SK-N-MC (cell line): ENCODE measurements at regions not wholly inside any gene's neighbourhood (a gene's known extent, or its start where the extent isn't known, plus 50 kb on each side); places are given as distances from the start of the nearest gene placed in this dataset.

Source experiments
- DNase-seq: peaks from one replicate; pipeline ENCODE4 v3.0.0-alpha.2; 2011; ENCODE audit warnings: low read depth, low spot score
- H3K27ac ChIP-seq: fragments of 200-600 bp; sonication (generic); 2 replicates; pipeline ENCODE4 v1.5.1; 2016; ENCODE audit warnings: mixed run types
- H3K36me3 ChIP-seq: fragments of 200-600 bp; sonication (generic); 2 replicates; pipeline ENCODE4 v1.6.1; 2017; ENCODE audit warnings: antibody characterized with exemption, low read length, mixed read lengths; ENCODE audit not compliant: insufficient read depth
- H3K4me3 ChIP-seq: fragments of 200-600 bp; sonication (generic); 2 replicates; pipeline ENCODE4 v1.5.1; 2016
- H3K9ac ChIP-seq: fragments of 200-600 bp; sonication (generic); 2 replicates; pipeline ENCODE4 v1.8.0; 2017; ENCODE audit warnings: mixed run types, mixed read lengths; ENCODE audit not compliant: insufficient read length
- H3K9me3 ChIP-seq: fragments of 200-600 bp; sonication (generic); 2 replicates; pipeline ENCODE4 v1.6.1; 2017; ENCODE audit warnings: low read depth, mild to moderate bottlenecking, antibody characterized with exemption, low read length, moderate library complexity, mixed read lengths
- EZH2 ChIP-seq: fragments of 200-600 bp; sonication (generic); IDR thresholded peaks from one replicate; pipeline ENCODE4 v1.6.1; 2017; ENCODE audit warnings: antibody characterized with exemption
- FOXP2 ChIP-seq: optimal IDR thresholded peaks from 2 replicates; pipeline ENCODE3; 2011; ENCODE audit warnings: mild to moderate bottlenecking, moderate library complexity; ENCODE audit not compliant: insufficient read depth; ENCODE audit errors: extremely low read length, control extremely low read depth
- POLR2AphosphoS5 ChIP-seq: IDR thresholded peaks from 2 replicates; pipeline ENCODE4 v1.6.1; 2012; ENCODE audit warnings: mild to moderate bottlenecking, low read depth, low read length, borderline replicate concordance

DNA sequence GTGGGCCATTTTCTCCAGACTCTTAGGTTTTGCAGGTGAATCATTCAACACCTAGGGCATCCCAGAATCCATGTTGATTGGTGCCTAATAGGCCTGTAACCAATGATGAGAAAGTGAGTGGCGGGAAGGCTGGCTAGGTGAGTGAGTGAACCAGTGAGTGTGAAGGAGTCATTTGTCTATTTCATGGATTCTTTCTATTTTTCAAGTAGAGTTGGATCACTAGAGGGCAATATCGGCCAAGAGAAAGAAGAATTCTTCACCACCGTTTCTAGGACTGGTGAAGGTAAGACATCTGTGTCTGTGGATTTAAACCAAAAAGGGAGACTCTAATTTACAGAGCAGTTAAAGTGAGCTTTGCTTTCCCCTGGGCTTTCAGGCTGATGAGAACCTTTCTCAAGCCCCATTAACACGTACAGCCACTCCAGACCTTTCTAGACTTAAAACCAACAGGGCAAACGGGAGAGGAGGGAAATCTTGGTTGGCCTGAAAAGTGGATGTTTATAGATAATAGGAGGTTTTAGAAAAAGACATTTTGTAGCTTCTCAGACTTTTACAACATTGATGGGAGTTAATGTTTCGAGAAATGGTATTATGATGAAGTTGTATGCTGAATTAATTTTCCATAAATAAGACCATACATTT, 114.3 kb upstream of the IL12B start:
- H3K9ac ChIP-seq = no peak overlapping the region
- no peak overlapping the region for H3K27ac ChIP-seq
- no peak for DNase-seq
- H3K9me3 ChIP-seq = no peaks in the 10 kb centered on the region
- no peaks in the 10 kb centered on the region for H3K36me3 ChIP-seq
- TF ChIP-seq POLR2AphosphoS5 (no peak), EZH2 (no peak), FOXP2 (no peak)
- H3K4me3 ChIP-seq = no peak overlapping the region

DNA sequence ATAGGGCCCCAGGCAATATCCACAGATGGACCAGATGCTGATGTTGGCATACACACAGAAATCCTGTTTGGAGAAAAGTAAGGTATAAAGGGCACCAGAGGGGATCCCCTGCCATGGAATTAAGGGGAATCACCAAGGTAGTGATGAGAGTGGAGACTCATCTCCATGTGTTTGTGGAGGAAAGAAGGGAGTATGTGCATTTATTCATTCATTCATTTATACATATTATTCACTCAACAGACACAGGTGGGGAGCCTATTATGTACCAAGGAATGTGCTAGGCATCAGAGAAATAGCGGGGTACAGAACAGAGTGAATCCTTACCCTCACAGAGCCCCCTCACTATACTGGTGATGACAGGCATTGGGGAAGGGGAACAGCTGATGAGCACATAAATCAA, 116.8 kb upstream of the IL12B start:
- Histone ChIP-seq H3K27ac (no peak overlapping the region), H3K36me3 (no peaks in the 10 kb centered on the region), H3K9ac (no peak overlapping the region), H3K4me3 (no peak overlapping the region), H3K9me3 (no peaks in the 10 kb centered on the region)
- DNase-seq = no peak
- no peak for TF ChIP-seq EZH2
- TF ChIP-seq POLR2AphosphoS5 = no peak
- TF ChIP-seq FOXP2 = no peak

DNA sequence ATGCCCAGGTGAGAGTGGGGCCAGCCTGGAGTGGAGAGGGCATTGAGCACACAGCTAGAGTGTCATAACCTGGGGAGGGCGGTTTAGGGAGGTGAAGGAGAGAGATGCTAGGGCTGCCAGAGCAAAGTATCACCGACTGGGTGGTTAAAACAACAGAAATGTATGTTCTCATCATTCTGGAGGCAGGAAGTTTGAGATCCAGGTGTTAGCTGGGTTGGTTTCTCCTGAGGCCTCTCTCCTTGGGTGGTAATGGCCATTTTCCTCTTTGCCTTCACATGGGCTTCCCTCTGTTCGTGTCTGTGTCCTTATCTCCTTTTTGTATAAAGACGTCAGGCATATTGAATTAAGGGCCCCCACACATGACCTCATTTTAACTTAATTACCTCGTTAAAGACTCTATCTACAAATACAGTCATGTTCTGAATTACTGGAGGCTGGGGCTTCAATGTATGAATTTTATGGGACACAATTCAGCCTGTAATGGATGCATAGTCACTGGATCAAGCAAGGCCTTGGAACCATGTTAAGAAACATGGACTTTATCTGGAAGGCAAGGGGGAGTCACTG, 118.6 kb upstream of the IL12B start:
- H3K9ac ChIP-seq = no peak overlapping the region
- DNase-seq = no peak
- no peak overlapping the region for H3K4me3 ChIP-seq
- TF ChIP-seq FOXP2 (no peak), POLR2AphosphoS5 (no peak), EZH2 (no peak)
- no peaks in the 10 kb centered on the region for H3K36me3 ChIP-seq
- H3K27ac ChIP-seq = no peak overlapping the region
- H3K9me3 ChIP-seq = no peaks in the 10 kb centered on the region

DNA sequence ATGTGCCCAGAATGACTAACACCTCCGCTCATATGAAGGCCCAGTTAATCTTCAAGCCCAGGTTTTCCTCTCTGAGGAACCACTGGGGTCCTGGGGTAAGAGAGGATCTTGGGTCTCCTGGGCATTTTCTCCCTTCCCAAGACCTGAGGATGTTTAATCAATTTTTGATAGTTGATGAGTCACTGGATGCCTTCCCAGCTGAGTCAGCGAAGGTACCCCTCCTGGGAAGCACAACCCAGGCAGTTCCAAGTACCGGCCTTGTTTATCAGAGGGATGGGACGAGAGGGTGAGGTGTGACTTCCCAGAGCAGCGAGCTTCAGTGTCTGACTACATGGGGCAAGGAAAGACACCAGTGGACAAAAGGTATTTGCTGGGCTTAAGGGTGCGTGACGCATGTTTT, 119.6 kb upstream of the IL12B start:
- TF ChIP-seq EZH2 (no peak), POLR2AphosphoS5 (no peak), FOXP2 (no peak)
- Histone ChIP-seq H3K4me3 (no peak overlapping the region), H3K9me3 (no peaks in the 10 kb centered on the region), H3K27ac (no peak overlapping the region), H3K36me3 (no peaks in the 10 kb centered on the region), H3K9ac (no peak overlapping the region)
- DNase-seq = no peak

DNA sequence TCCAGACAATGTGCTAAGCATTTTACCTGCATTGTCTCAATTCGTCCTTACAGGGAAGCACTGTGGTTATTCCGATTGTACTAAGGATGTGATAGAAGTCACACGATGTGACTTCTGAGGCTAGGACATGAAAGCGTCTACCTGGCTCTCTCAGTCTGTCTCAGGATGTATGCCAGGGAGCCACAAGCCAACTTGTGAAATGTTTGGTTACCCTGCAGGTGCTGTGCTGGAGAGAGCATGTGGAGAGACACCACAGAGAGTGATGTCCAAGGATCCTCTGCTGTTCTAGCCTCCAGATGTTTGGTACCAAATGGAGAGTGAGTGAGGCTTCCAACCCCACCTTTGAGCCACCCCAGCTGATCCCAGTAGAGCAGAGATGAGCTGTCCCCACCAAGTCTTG, 120.1 kb upstream of the IL12B start:
- H3K9me3 ChIP-seq = no peaks in the 10 kb centered on the region
- H3K36me3 ChIP-seq = no peaks in the 10 kb centered on the region
- DNase-seq = no peak
- no peak overlapping the region for H3K4me3 ChIP-seq
- H3K9ac ChIP-seq = no peak overlapping the region
- H3K27ac ChIP-seq = no peak overlapping the region
- TF ChIP-seq EZH2 = no peak
- no peak for TF ChIP-seq FOXP2
- TF ChIP-seq POLR2AphosphoS5 = no peak

DNA sequence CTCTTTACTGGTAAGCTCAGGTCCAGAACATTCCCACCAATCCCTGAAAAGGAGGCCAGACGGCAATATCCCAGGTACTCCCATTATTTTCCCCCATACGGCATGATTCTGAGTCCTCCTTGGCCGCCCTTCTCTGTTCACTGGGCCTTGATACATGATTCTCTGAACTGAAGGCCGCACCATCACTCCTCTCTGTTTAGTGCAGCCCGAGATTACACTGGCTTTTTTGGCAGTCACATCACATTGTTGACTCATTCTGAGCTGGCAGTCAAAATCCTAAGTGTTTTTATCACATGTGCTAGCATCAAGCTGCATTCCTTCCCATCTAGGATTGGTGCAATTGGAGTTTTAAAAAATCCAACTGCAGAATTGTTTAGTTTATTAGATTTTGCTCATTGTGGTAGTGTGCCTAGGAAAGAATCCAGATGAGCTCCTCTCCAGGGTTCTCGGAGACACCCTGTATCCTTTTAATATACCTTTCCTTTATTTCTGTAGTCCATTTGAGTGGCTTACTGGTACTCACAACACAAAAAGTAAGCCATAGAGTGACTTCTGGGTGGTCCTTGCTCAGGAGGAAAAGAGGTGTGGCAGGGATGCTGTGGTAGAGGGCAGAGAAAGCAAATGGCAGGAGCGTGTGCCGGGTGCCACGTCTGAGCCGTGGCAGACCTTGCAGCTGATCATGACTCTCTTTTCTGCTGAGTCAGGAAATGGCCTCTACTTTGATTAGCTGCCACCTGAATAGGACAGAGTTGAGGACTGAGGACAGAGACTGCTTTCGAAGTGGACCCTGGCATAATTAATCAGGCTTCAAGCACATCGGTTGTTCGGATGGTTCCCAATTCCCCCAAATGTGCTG, 121.1 kb upstream of the IL12B start:
- Histone ChIP-seq H3K9me3 (no peaks in the 10 kb centered on the region), H3K36me3 (no peaks in the 10 kb centered on the region), H3K27ac (no peak overlapping the region), H3K9ac (no peak overlapping the region), H3K4me3 (no peak overlapping the region)
- no peak for TF ChIP-seq FOXP2
- DNase-seq = no peak

DNA sequence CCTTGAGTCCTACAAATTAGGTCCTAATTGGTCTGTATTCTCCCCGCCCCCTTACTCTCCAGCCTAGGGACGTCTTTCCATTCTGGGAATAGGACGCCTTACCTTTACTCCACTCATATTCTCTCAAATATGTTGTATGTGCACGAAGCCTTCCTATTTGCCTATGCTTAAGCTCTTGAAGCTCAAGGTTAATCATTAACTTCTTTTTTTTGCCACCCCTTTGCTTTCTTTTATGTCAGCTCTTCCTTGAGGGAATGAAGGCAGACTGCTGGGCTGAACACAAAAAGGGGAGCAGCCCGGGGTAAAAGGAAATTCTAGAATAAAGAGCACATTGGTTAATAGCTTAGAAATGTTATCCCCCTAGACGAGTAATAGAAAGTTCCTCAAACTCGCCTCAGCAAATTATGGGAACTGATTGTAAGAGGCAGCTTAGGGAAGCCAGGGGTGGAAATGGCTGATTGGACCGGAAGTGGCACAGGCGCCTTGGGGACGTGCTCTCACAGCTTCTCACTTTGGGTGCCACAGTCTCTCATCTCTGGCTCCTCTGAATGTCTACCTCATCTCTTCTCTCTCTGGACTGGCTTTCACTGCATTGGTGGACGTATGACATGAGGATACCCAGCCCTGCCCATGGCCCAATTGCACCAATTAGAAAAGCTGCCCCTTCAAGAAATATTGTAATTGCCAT, 122.3 kb upstream of the IL12B start:
- H3K36me3 ChIP-seq = no peaks in the 10 kb centered on the region
- no peaks in the 10 kb centered on the region for H3K9me3 ChIP-seq
- no peak for DNase-seq
- H3K4me3 ChIP-seq = no peak overlapping the region
- TF ChIP-seq EZH2 (no peak), FOXP2 (no peak), POLR2AphosphoS5 (no peak)
- H3K27ac ChIP-seq = no peak overlapping the region
- no peak overlapping the region for H3K9ac ChIP-seq

DNA sequence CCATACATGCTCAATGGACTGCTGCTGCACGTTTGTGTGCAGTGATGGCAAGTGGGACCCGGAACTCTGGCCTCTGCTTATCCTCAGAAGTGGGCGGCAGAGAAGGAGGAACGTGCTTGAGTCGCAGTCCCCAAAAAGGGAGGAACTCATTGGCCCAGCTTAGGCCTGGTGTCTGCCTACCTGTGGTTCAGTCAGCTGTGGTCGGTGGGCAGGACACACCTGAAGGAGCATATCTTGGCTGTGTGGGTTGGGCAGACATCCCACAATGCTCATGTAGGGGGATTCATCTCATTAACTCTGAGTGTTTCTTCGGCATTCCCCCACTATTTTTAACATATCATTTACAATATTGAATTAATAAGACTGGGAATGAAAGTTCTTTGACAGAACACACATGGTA, 122.9 kb upstream of the IL12B start:
- Histone ChIP-seq H3K4me3 (no peak overlapping the region), H3K27ac (no peak overlapping the region), H3K9me3 (no peaks in the 10 kb centered on the region), H3K9ac (no peak overlapping the region), H3K36me3 (no peaks in the 10 kb centered on the region)
- no peak for TF ChIP-seq EZH2
- no peak for TF ChIP-seq POLR2AphosphoS5
- TF ChIP-seq FOXP2 = no peak
- DNase-seq = no peak
